ENCODE measurements at regions not wholly inside any gene's neighbourhood (a gene's known extent, or its start where the extent isn't known, plus 50 kb on each side); places are given as distances from the start of the nearest gene placed in this dataset.

DNA sequence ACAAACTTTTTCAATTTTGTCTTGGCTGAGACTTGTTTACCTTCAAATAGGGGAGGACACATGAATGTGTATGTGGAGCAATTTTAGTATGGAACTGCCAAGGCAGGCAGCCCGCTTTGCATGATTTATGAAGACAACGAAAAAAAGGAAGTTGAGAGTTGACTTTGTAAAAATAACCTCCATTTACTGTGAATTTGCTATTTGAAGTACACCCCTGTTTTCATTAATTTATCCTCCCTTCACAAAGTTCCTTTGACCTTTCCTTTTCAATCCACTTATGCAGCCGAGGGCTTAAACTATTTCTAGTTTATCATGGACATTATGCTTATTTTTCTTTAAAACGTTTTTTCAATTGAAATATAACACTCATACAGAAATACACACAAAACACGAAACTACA is 369.6 kb upstream of the CADM1 start:
- TF ChIP-seq, protein P1, sequence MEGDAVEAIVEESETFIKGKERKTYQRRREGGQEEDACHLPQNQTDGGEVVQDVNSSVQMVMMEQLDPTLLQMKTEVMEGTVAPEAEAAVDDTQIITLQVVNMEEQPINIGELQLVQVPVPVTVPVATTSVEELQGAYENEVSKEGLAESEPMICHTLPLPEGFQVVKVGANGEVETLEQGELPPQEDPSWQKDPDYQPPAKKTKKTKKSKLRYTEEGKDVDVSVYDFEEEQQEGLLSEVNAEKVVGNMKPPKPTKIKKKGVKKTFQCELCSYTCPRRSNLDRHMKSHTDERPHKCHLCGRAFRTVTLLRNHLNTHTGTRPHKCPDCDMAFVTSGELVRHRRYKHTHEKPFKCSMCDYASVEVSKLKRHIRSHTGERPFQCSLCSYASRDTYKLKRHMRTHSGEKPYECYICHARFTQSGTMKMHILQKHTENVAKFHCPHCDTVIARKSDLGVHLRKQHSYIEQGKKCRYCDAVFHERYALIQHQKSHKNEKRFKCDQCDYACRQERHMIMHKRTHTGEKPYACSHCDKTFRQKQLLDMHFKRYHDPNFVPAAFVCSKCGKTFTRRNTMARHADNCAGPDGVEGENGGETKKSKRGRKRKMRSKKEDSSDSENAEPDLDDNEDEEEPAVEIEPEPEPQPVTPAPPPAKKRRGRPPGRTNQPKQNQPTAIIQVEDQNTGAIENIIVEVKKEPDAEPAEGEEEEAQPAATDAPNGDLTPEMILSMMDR (IDR thresholded peaks at IDR 0.05), result no peak
- TF ChIP-seq POLR2A (IDR thresholded peaks at IDR 0.05), result no peak
